SK-N-MC (cell line): ENCODE measurements at regions not wholly inside any gene's neighbourhood (a gene's known extent, or its start where the extent isn't known, plus 50 kb on each side); places are given as distances from the start of the nearest gene placed in this dataset.

Experiments used
- EZH2 ChIP-seq: fragments of 200-600 bp; sonication (generic); IDR thresholded peaks from one replicate; pipeline ENCODE4 v1.6.1; 2017; ENCODE audit warnings: antibody characterized with exemption
- POLR2AphosphoS5 ChIP-seq: IDR thresholded peaks from 2 replicates; pipeline ENCODE4 v1.6.1; 2012; ENCODE audit warnings: mild to moderate bottlenecking, low read depth, low read length, borderline replicate concordance

- TF ChIP-seq POLR2AphosphoS5, result no peak
- TF ChIP-seq EZH2, result no peak
Measured at GRCh38 chr3:163132111-163132510, 1635.5 kb downstream of the OTOL1 start.
